Superior temporal gyrus (tissue), 1 donor: ENCODE measurements at regions not wholly inside any gene's neighbourhood (a gene's known extent, or its start where the extent isn't known, plus 50 kb on each side); places are given as distances from the start of the nearest gene placed in this dataset.
"Not testable (repeated sequence)": the region's sequence is repeated elsewhere in the genome, so short reads cannot be mapped to it uniquely, and the experiment has no call there.

Experiments
- DNase-seq: peaks from one replicate; pipeline ENCODE4 v3.0.0-alpha.2; 2016; ENCODE audit errors: extremely low spot score

GRCh38 chrX:13381514-13381913 lies 61.7 kb upstream of the ATXN3L start:
- DNase-seq, result no peak

- no peak for DNase-seq
Measured at GRCh38 chrX:13380211-13380610, 60.4 kb upstream of the ATXN3L start.

- DNase-seq, result not testable (repeated sequence)
Measured at GRCh38 chrX:13378562-13379518, 59.0 kb upstream of the ATXN3L start.

- no peak for DNase-seq
Measured at GRCh38 chrX:13377550-13377934, 57.7 kb upstream of the ATXN3L start.

- DNase-seq, result no peak
Measured at GRCh38 chrX:13376857-13377549, 57.1 kb upstream of the ATXN3L start.

GRCh38 chrX:13375596-13375995 lies 55.7 kb upstream of the ATXN3L start:
- not testable (repeated sequence) for DNase-seq

- DNase-seq, result no peak
Measured at GRCh38 chrX:13374364-13374763, 54.5 kb upstream of the ATXN3L start.

GRCh38 chrX:13373431-13374187 lies 53.8 kb upstream of the ATXN3L start:
- DNase-seq, result no peak

GRCh38 chrX:13373027-13373426 lies 53.2 kb upstream of the ATXN3L start:
- no peak for DNase-seq

- DNase-seq, result no peak
Measured at GRCh38 chrX:13372203-13372980, 52.5 kb upstream of the ATXN3L start.

GRCh38 chrX:13371186-13371585 lies 51.3 kb upstream of the ATXN3L start:
- DNase-seq, result no peak

GRCh38 chrX:13370713-13371112 lies 50.9 kb upstream of the ATXN3L start:
- no peak for DNase-seq
